SU-DHL-6 (cell line): ENCODE measurements at regions not wholly inside any gene's neighbourhood (a gene's known extent, or its start where the extent isn't known, plus 50 kb on each side); places are given as distances from the start of the nearest gene placed in this dataset.

Experiments used
- EZH2phosphoT487 ChIP-seq: fragments of 200-600 bp; sonication (generic), shearing (Covaris generic); conservative IDR thresholded peaks from 2 replicates; pipeline ENCODE4 v1.6.1; 2018; ENCODE audit warnings: mild to moderate bottlenecking, antibody characterized with exemption, low read length, moderate library complexity, mixed read lengths
- TF ChIP-seq, protein P1 (sequence below): fragments of 200-600 bp; sonication (generic); IDR thresholded peaks from one replicate; pipeline ENCODE4 v1.5.1; 2017; ENCODE audit warnings: antibody characterized with exemption, mild to moderate bottlenecking, low read length, moderate library complexity; ENCODE audit not compliant: insufficient read depth, poor library complexity, severe bottlenecking

DNA sequence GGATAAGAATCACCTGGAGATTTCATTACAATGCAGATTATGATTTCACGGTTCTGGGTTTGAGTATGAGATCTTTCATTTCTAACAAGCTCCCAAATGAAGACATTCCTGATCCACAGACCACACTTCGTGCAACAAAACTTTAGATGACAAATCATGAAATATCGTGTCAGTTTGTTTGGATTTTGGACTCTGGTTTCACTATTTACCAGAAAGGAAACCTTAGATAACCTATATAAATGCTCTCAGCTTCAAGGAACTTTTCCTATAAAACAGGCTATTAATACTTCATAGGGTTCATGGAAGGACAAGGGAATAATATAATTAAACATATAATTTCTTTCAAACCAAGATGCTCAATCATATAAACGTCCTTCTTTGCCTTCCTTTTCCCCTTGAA, 930.5 kb upstream of the SLC10A2 start:
- TF ChIP-seq, protein P1, sequence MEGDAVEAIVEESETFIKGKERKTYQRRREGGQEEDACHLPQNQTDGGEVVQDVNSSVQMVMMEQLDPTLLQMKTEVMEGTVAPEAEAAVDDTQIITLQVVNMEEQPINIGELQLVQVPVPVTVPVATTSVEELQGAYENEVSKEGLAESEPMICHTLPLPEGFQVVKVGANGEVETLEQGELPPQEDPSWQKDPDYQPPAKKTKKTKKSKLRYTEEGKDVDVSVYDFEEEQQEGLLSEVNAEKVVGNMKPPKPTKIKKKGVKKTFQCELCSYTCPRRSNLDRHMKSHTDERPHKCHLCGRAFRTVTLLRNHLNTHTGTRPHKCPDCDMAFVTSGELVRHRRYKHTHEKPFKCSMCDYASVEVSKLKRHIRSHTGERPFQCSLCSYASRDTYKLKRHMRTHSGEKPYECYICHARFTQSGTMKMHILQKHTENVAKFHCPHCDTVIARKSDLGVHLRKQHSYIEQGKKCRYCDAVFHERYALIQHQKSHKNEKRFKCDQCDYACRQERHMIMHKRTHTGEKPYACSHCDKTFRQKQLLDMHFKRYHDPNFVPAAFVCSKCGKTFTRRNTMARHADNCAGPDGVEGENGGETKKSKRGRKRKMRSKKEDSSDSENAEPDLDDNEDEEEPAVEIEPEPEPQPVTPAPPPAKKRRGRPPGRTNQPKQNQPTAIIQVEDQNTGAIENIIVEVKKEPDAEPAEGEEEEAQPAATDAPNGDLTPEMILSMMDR, result no peak
- no peak for TF ChIP-seq EZH2phosphoT487
